ENCODE measurements at regions not wholly inside any gene's neighbourhood (a gene's known extent, or its start where the extent isn't known, plus 50 kb on each side); places are given as distances from the start of the nearest gene placed in this dataset.

GRCh38 chr11:128349650-128350299 lies 237.6 kb downstream of the ETS1 start:
- no peaks in the 10 kb centered on the region for H3F3A ChIP-seq (replicated peaks; ENCODE audit: insufficient read depth)
- no peak overlapping the region for H3K9ac ChIP-seq
- no peaks in the 10 kb centered on the region for H4K20me1 ChIP-seq (ENCODE audit: insufficient read depth)
- H3K27ac ChIP-seq (ENCODE audit: low read depth in 2 of 2, low read length in 1 of 2): no peak overlapping the region
- H3K36me3 ChIP-seq (replicated peaks in 1 of 2; ENCODE audit: control insufficient read depth in 1 of 2, insufficient read depth in 2 of 2, low read length in 1 of 2): no peaks in the 10 kb centered on the region
- no peaks in the 10 kb centered on the region for H3K9me2 ChIP-seq
- H3K4me3 ChIP-seq (ENCODE audit: low read depth in 2 of 2, low read length in 1 of 2): no peak overlapping the region
- POLR2A ChIA-PET: no interaction called here
- TF ChIP-seq, protein P1, sequence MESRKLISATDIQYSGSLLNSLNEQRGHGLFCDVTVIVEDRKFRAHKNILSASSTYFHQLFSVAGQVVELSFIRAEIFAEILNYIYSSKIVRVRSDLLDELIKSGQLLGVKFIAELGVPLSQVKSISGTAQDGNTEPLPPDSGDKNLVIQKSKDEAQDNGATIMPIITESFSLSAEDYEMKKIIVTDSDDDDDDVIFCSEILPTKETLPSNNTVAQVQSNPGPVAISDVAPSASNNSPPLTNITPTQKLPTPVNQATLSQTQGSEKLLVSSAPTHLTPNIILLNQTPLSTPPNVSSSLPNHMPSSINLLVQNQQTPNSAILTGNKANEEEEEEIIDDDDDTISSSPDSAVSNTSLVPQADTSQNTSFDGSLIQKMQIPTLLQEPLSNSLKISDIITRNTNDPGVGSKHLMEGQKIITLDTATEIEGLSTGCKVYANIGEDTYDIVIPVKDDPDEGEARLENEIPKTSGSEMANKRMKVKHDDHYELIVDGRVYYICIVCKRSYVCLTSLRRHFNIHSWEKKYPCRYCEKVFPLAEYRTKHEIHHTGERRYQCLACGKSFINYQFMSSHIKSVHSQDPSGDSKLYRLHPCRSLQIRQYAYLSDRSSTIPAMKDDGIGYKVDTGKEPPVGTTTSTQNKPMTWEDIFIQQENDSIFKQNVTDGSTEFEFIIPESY (IDR thresholded peaks at IDR 0.05; ENCODE audit: borderline replicate concordance, low read depth): no peak
- TF ChIP-seq ELF1 (IDR thresholded peaks at IDR 0.05) (no peak), FOSL2 (IDR thresholded peaks at IDR 0.05; ENCODE audit: borderline replicate concordance, low read depth) (no peak), GATA2 (CRISPR knock-in tag; IDR thresholded peaks at IDR 0.05) (no peak)
- H3K9me3 ChIP-seq: no peaks in the 10 kb centered on the region
- H3K27me3 ChIP-seq (ENCODE audit: insufficient read depth): no peaks in the 10 kb centered on the region
- WGBS (ENCODE audit: low lambda C conversion rate): 84% methylated on average over 6 of the region's 6 CpGs
- no peak overlapping the region for H2AFZ ChIP-seq (ENCODE audit: low read depth)
- H3K79me2 ChIP-seq (ENCODE audit: insufficient read depth): no peaks in the 10 kb centered on the region
- DNase-seq: no peak
- no peak overlapping the region for H3K4me2 ChIP-seq
- H3K4me1 ChIP-seq (ENCODE audit: control insufficient read depth in 1 of 2, insufficient read depth in 2 of 2, low read depth in 1 of 2, low read length in 1 of 2): no peaks in the 10 kb centered on the region
- CTCF ChIA-PET: no interaction called here

- CTCF ChIA-PET: no interaction called here
- no peaks in the 10 kb centered on the region for H3K27me3 ChIP-seq (ENCODE audit: insufficient read depth)
- no peak for DNase-seq
- no peak overlapping the region for H3K4me3 ChIP-seq (ENCODE audit: low read depth in 2 of 2, low read length in 1 of 2)
- no peak overlapping the region for H3K27ac ChIP-seq (ENCODE audit: low read depth in 2 of 2, low read length in 1 of 2)
- H3K36me3 ChIP-seq (replicated peaks in 1 of 2; ENCODE audit: control insufficient read depth in 1 of 2, insufficient read depth in 2 of 2, low read length in 1 of 2): no peaks in the 10 kb centered on the region
- TF ChIP-seq, protein P1 (IDR thresholded peaks at IDR 0.05; ENCODE audit: borderline replicate concordance, low read depth): no peak
- no peak for TF ChIP-seq RXRA (IDR thresholded peaks at IDR 0.05; ENCODE audit: borderline replicate concordance, low read depth)
- TF ChIP-seq, protein P2, sequence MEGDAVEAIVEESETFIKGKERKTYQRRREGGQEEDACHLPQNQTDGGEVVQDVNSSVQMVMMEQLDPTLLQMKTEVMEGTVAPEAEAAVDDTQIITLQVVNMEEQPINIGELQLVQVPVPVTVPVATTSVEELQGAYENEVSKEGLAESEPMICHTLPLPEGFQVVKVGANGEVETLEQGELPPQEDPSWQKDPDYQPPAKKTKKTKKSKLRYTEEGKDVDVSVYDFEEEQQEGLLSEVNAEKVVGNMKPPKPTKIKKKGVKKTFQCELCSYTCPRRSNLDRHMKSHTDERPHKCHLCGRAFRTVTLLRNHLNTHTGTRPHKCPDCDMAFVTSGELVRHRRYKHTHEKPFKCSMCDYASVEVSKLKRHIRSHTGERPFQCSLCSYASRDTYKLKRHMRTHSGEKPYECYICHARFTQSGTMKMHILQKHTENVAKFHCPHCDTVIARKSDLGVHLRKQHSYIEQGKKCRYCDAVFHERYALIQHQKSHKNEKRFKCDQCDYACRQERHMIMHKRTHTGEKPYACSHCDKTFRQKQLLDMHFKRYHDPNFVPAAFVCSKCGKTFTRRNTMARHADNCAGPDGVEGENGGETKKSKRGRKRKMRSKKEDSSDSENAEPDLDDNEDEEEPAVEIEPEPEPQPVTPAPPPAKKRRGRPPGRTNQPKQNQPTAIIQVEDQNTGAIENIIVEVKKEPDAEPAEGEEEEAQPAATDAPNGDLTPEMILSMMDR (IDR thresholded peaks at IDR 0.05): no peak
- TF ChIP-seq JUND (IDR thresholded peaks at IDR 0.05): no peak
- TF ChIP-seq PBX3 (IDR thresholded peaks at IDR 0.05): no peak
- no peak for TF ChIP-seq GATA2 (CRISPR knock-in tag; IDR thresholded peaks at IDR 0.05)
- WGBS (ENCODE audit: low lambda C conversion rate): 69% methylated on average over 3 of the region's 3 CpGs
- POLR2A ChIA-PET: no interaction called here
- no peak overlapping the region for H3K4me2 ChIP-seq
- H4K20me1 ChIP-seq (ENCODE audit: insufficient read depth): no peaks in the 10 kb centered on the region
- H2AFZ ChIP-seq (ENCODE audit: low read depth): no peak overlapping the region
- no peaks in the 10 kb centered on the region for H3K79me2 ChIP-seq (ENCODE audit: insufficient read depth)
- H3F3A ChIP-seq (replicated peaks; ENCODE audit: insufficient read depth): no peaks in the 10 kb centered on the region
- peaks cover 0 to 3% of the 10 kb centered on the region in 2 experiments; a peak in 1 of 4 replicates for H3K4me1 ChIP-seq (ENCODE audit: control insufficient read depth in 1 of 2, insufficient read depth in 2 of 2, low read depth in 1 of 2, low read length in 1 of 2)
- H3K9ac ChIP-seq: no peak overlapping the region
- H3K9me3 ChIP-seq: no peaks in the 10 kb centered on the region
- H3K9me2 ChIP-seq: no peaks in the 10 kb centered on the region
Measured at GRCh38 chr11:128346804-128347203, 240.6 kb downstream of the ETS1 start.

All from SK-N-SH (cell line).